ENCODE measurements at regions not wholly inside any gene's neighbourhood (a gene's known extent, or its start where the extent isn't known, plus 50 kb on each side); places are given as distances from the start of the nearest gene placed in this dataset.

- Histone ChIP-seq H3K4me3 (no peak overlapping the region), H3K27ac (no peak overlapping the region), H3K27me3 (no peaks in the 10 kb centered on the region), H3K36me3 (no peaks in the 10 kb centered on the region), H3K4me1 (no peaks in the 10 kb centered on the region), H3K9me3 (peaks cover 0 to 13% of the 10 kb centered on the region in 2 donors)
- DNase-seq (ENCODE audit: low spot score in 2 of 2), result no peak
- intact Hi-C loops (cut with DNase I; ENCODE audit: low total_unique reads), result no loop called here
- TF ChIP-seq CTCF (IDR thresholded peaks at IDR 0.05) (no peak), POLR2AphosphoS5 (IDR thresholded peaks at IDR 0.05) (no peak), POLR2A (IDR thresholded peaks at IDR 0.05) (no peak)
These were observed 320.4 kb upstream of the KLF3 start for GRCh38 chr4:38343608-38344007.

- no peak for TF ChIP-seq POLR2AphosphoS5 (IDR thresholded peaks at IDR 0.05)
- TF ChIP-seq POLR2A (IDR thresholded peaks at IDR 0.05), result no peak
- no peak for TF ChIP-seq CTCF (IDR thresholded peaks at IDR 0.05)
- Histone ChIP-seq H3K27ac (no peak overlapping the region), H3K4me1 (no peaks in the 10 kb centered on the region), H3K36me3 (no peaks in the 10 kb centered on the region), H3K9me3 (peaks cover 0 to 6% of the 10 kb centered on the region in 2 donors), H3K27me3 (no peaks in the 10 kb centered on the region), H3K4me3 (no peak overlapping the region)
- no peak for DNase-seq (ENCODE audit: low spot score in 2 of 2)
- intact Hi-C loops (cut with DNase I; ENCODE audit: low total_unique reads), result no loop called here
These were observed 319.1 kb upstream of the KLF3 start for GRCh38 chr4:38344929-38345328.

- no peaks in the 10 kb centered on the region for H3K4me1 ChIP-seq
- H3K27ac ChIP-seq, result no peak overlapping the region
- no peaks in the 10 kb centered on the region for H3K27me3 ChIP-seq
- intact Hi-C loops (cut with DNase I; ENCODE audit: low total_unique reads), result no loop called here
- peaks cover 0 to 12% of the 10 kb centered on the region in 2 donors for H3K9me3 ChIP-seq
- no peak overlapping the region for H3K4me3 ChIP-seq
- no peak for DNase-seq (ENCODE audit: low spot score in 2 of 2)
- TF ChIP-seq CTCF (IDR thresholded peaks at IDR 0.05), result no peak
- TF ChIP-seq POLR2A (IDR thresholded peaks at IDR 0.05), result no peak
- TF ChIP-seq POLR2AphosphoS5 (IDR thresholded peaks at IDR 0.05), result no peak
- H3K36me3 ChIP-seq, result no peaks in the 10 kb centered on the region
These were observed 316.7 kb upstream of the KLF3 start for GRCh38 chr4:38347251-38347650.

- no peaks in the 10 kb centered on the region for H3K36me3 ChIP-seq
- no peaks in the 10 kb centered on the region for H3K4me1 ChIP-seq
- H3K27me3 ChIP-seq, result no peaks in the 10 kb centered on the region
- no peak for TF ChIP-seq POLR2A (IDR thresholded peaks at IDR 0.05)
- no peak for TF ChIP-seq CTCF (IDR thresholded peaks at IDR 0.05)
- TF ChIP-seq POLR2AphosphoS5 (IDR thresholded peaks at IDR 0.05), result no peak
- intact Hi-C loops (cut with DNase I; ENCODE audit: low total_unique reads), result no loop called here
- DNase-seq (ENCODE audit: low spot score in 2 of 2), result no peak
- no peak overlapping the region for H3K4me3 ChIP-seq
- H3K9me3 ChIP-seq, result peaks cover 0 to 16% of the 10 kb centered on the region in 2 donors
- H3K27ac ChIP-seq, result no peak overlapping the region
These were observed 309.6 kb upstream of the KLF3 start for GRCh38 chr4:38354421-38354820.

- Histone ChIP-seq H3K27ac (no peak overlapping the region), H3K9me3 (peaks cover 0 to 16% of the 10 kb centered on the region in 2 donors), H3K4me3 (no peak overlapping the region), H3K36me3 (no peaks in the 10 kb centered on the region), H3K4me1 (no peaks in the 10 kb centered on the region), H3K27me3 (no peaks in the 10 kb centered on the region)
- no peak for DNase-seq (ENCODE audit: low spot score in 2 of 2)
- intact Hi-C loops (cut with DNase I; ENCODE audit: low total_unique reads), result no loop called here
- TF ChIP-seq POLR2AphosphoS5 (IDR thresholded peaks at IDR 0.05), result no peak
- no peak for TF ChIP-seq POLR2A (IDR thresholded peaks at IDR 0.05)
- TF ChIP-seq CTCF (IDR thresholded peaks at IDR 0.05), result no peak
These were observed 309.1 kb upstream of the KLF3 start for GRCh38 chr4:38354872-38355271.

All from breast epithelium (tissue), 4 donors.